Panc1 (cell line): ENCODE measurements at regions not wholly inside any gene's neighbourhood (a gene's known extent, or its start where the extent isn't known, plus 50 kb on each side); places are given as distances from the start of the nearest gene placed in this dataset.

Experiments used
- ATAC-seq: fragments of 200-7000 bp; cut with Tn5 transposase; 2 replicates; pipeline ENCODE4 v1.9.1; 2020; ENCODE audit warnings: mild to moderate bottlenecking, moderate library complexity
- BruUV-seq: library from RNA; stranded (reverse); fragments of 400-500 nt; replicated peaks from 2 replicates; lab custom pipeline; 2021; lab: Mats Ljungman, UMichigan
- CTCF ChIA-PET: fragments of 300-600 bp; sonication (Branson Sonifier 250); formaldehyde crosslinking; loops from one replicate; lab custom pipeline; 2022; ENCODE audit warnings: antibody characterized with exemption; lab: Charles Lee
- POLR2A ChIA-PET: fragments of 300-600 bp; sonication (Branson Sonifier 250); formaldehyde crosslinking; loops from one replicate; lab custom pipeline; 2022; ENCODE audit warnings: antibody characterized with exemption; lab: Charles Lee
- DNase-seq: peaks from one replicate; pipeline ENCODE4 v3.0.0-alpha.2; 2010; ENCODE audit warnings: low read depth, low spot score
- H3K27ac ChIP-seq: 2 replicates; pipeline ENCODE4 v1.5.1; 2011; ENCODE audit warnings: mild to moderate bottlenecking, low read length, inconsistent platforms
- H3K27me3 ChIP-seq: fragments of 200-500 bp; sonication (Bioruptor generic); 2 replicates; pipeline ENCODE4 v1.6.0; 2014; ENCODE audit warnings: low read length, inconsistent platforms; ENCODE audit not compliant: control insufficient read depth, insufficient read depth
- H3K36me3 ChIP-seq: fragments of 200-500 bp; sonication (Bioruptor generic); 2 replicates; pipeline ENCODE4 v1.5.1; 2014; ENCODE audit warnings: inconsistent platforms, mild to moderate bottlenecking, low read length, moderate library complexity; ENCODE audit not compliant: control insufficient read depth, insufficient read depth
- H3K4me1 ChIP-seq: 2 replicates; pipeline ENCODE4 v1.5.1; 2011; ENCODE audit warnings: inconsistent platforms, mild to moderate bottlenecking, low read length, moderate library complexity; ENCODE audit not compliant: control insufficient read depth, insufficient read depth
- H3K4me3 ChIP-seq, 2 experiments: 2 replicates each; pipeline ENCODE4 v1.5.1; 2011 to 2012; ENCODE audit warnings: low read depth in 2 of 2, low read length in 2 of 2, mild to moderate bottlenecking in 2 of 2, inconsistent platforms in 1 of 2, moderate library complexity in 1 of 2
- H3K9me3 ChIP-seq: fragments of 200-500 bp; sonication (Bioruptor generic); 2 replicates; pipeline ENCODE4 v1.5.1; 2014; ENCODE audit warnings: low read depth, mild to moderate bottlenecking, inconsistent platforms, low read length, moderate library complexity; ENCODE audit not compliant: control insufficient read depth, insufficient read depth
- POLR2AphosphoS5 ChIP-seq: IDR thresholded peaks from 2 replicates; pipeline ENCODE4 v1.6.1; 2012; ENCODE audit warnings: mild to moderate bottlenecking, low read depth, low read length, moderate library complexity
- SIN3A ChIP-seq: IDR thresholded peaks from 2 replicates; pipeline ENCODE4 v1.6.1; 2012; ENCODE audit warnings: low read depth, mild to moderate bottlenecking, low read length, moderate library complexity, borderline replicate concordance; ENCODE audit not compliant: insufficient read depth
- TCF7L2 ChIP-seq: IDR thresholded peaks from 2 replicates; pipeline ENCODE4 v1.6.1; 2011; ENCODE audit warnings: mild to moderate bottlenecking, low read depth, low read length, inconsistent platforms
- in situ Hi-C: cut with HindIII; loops from 2 replicates; pipeline ENCODE4 v1.10.0; 2016; ENCODE audit warnings: low sequenced_read_pairs, low pct_unique_long_range_greater_than_20kb
- intact Hi-C: fragments of 100-400 bp; cut with micrococcal nuclease; formaldehyde crosslinking; loops from one replicate; pipeline ENCODE4 v1.10.0; 2022; ENCODE audit not compliant: unreplicated experiment
- TF ChIP-seq, protein P1 (sequence below), 2 experiments: IDR thresholded peaks; 2 replicates each; pipeline ENCODE4 v1.6.1; 2011 to 2012; ENCODE audit warnings: low read depth in 2 of 2, control low read depth in 1 of 2, low read length in 1 of 2, mild to moderate bottlenecking in 1 of 2, moderate library complexity in 1 of 2; ENCODE audit not compliant: insufficient read depth in 1 of 2
- TF ChIP-seq, protein P2 (sequence below): fragments of 450-650 bp; IDR thresholded peaks from 2 replicates; pipeline ENCODE4 v1.5.1; 2017; ENCODE audit warnings: mild to moderate bottlenecking

DNA sequence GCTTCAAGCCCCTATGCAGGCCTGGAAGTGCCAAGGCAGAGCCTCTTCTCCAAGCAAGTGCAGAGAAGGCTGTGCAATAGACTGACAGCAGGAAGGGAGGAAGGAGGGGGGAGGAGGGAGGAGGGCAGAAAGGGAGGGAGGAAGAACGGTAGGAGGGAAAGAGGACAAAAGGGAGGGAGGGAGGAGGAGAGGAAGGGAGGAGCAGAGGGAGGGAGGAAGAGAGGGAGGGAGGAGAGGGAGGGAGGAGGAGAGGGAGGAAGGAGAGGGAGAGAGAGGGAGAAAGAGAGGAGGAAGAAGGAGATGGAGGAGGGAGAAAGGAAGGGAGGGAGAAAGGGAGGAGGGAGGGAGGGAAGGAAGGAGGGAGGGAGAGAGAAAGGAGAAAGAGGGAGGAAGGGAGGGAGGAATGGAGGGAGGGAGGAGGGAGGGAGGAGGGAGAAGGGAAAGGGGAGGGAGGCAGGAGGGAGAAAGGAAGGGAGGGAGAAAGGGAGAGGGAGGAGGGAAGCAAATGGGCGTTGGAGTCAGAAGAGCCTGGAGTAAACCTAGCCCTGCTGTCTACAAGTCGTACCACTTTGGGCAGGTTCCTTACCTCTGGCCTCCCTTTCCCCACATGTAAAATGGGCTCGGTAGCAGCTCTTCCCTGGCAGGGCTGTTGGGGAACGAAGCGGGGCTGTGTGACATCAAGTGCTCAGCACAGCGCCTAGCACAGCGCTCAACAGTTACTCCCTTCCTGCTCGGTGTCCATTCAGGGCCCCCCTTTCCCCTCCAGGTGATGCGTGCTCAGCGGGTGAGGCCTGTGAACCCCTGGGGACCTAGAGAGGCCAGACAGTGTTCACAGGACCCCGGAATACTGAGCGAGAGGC lies 244.6 kb downstream of the NPHP4 start:
- Histone ChIP-seq H3K27me3 (peaks cover 3% of the 10 kb centered on the region; the same call in 1 of the 2 replicates), H3K36me3 (no peaks in the 10 kb centered on the region), H3K27ac (no peak overlapping the region), H3K4me3 (no peak overlapping the region), H3K9me3 (no peaks in the 10 kb centered on the region), H3K4me1 (peaks cover 2% of the 10 kb centered on the region; the same call in 1 of the 2 replicates)
- ATAC-seq (no peak), DNase-seq (no peak)
- intact Hi-C loops (loop anchor here (2.0 kb wide), 1 partner anchor 111 kb away; no protein-coding TSS in a partner anchor), in situ Hi-C loops (no loop called here)
- CTCF ChIA-PET = no interaction called here
- TF ChIP-seq POLR2AphosphoS5 = no peak
- TF ChIP-seq SIN3A = no peak
- TF ChIP-seq, protein P1, sequence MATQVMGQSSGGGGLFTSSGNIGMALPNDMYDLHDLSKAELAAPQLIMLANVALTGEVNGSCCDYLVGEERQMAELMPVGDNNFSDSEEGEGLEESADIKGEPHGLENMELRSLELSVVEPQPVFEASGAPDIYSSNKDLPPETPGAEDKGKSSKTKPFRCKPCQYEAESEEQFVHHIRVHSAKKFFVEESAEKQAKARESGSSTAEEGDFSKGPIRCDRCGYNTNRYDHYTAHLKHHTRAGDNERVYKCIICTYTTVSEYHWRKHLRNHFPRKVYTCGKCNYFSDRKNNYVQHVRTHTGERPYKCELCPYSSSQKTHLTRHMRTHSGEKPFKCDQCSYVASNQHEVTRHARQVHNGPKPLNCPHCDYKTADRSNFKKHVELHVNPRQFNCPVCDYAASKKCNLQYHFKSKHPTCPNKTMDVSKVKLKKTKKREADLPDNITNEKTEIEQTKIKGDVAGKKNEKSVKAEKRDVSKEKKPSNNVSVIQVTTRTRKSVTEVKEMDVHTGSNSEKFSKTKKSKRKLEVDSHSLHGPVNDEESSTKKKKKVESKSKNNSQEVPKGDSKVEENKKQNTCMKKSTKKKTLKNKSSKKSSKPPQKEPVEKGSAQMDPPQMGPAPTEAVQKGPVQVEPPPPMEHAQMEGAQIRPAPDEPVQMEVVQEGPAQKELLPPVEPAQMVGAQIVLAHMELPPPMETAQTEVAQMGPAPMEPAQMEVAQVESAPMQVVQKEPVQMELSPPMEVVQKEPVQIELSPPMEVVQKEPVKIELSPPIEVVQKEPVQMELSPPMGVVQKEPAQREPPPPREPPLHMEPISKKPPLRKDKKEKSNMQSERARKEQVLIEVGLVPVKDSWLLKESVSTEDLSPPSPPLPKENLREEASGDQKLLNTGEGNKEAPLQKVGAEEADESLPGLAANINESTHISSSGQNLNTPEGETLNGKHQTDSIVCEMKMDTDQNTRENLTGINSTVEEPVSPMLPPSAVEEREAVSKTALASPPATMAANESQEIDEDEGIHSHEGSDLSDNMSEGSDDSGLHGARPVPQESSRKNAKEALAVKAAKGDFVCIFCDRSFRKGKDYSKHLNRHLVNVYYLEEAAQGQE (IDR thresholded peaks at IDR 0.05; ENCODE audit: insufficient read depth in 1 of 2, low read depth in 2 of 2, low read length in 1 of 2) = no peak
- TF ChIP-seq, protein P2, sequence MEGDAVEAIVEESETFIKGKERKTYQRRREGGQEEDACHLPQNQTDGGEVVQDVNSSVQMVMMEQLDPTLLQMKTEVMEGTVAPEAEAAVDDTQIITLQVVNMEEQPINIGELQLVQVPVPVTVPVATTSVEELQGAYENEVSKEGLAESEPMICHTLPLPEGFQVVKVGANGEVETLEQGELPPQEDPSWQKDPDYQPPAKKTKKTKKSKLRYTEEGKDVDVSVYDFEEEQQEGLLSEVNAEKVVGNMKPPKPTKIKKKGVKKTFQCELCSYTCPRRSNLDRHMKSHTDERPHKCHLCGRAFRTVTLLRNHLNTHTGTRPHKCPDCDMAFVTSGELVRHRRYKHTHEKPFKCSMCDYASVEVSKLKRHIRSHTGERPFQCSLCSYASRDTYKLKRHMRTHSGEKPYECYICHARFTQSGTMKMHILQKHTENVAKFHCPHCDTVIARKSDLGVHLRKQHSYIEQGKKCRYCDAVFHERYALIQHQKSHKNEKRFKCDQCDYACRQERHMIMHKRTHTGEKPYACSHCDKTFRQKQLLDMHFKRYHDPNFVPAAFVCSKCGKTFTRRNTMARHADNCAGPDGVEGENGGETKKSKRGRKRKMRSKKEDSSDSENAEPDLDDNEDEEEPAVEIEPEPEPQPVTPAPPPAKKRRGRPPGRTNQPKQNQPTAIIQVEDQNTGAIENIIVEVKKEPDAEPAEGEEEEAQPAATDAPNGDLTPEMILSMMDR = no peak
- no peak for TF ChIP-seq TCF7L2
- POLR2A ChIA-PET = no interaction called here
- BruUV-seq = no TSS peak

DNA sequence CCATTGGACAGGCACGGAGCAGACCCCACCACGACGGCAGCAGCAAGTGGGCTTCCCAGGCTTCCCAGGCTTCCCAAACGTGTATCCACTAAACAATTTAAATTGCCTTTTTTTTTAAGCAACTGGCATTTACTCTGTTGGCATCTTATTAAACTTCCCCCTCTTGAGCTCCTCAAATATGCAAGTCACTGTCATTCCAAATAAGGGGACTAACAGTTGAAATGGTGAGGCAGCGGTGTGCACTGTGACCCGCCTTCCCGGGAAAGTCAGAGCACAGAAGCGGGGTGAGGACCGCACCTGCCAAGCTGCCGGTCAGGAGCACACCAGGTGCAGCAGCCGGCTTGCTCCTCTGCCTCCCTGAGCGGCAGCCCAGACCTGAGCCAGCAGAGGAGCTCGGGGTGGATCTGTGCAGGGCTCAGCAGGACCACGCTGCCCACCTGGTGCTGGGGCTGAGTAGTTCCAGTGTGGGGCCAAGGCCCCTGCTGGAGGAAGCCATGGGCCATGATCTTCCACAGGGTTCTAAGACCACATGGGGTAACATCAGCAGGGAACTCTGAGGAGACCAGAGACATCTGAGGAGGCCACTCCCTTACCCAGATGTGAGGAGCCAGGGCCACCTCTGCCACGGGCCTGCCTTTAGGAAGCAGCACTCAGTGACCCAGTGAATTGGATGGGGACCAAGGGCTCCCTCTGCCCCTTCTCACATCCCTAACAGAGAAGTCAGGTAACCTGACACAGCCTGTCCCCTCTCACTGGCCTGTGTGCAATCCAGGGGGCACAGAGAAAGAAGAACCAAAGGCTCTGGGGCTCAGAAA lies 245.4 kb downstream of the NPHP4 start:
- no peak for ATAC-seq
- H3K9me3 ChIP-seq = no peaks in the 10 kb centered on the region
- ChIA-PET POLR2A (no interaction called here), CTCF (interaction anchor here (0.9 to 1.5 kb wide), 2 partner anchors 37 to 110 kb away, joined by 3 to 6 read pairs; no protein-coding TSS in a partner anchor)
- no peak for DNase-seq
- TF ChIP-seq TCF7L2 (no peak), POLR2AphosphoS5 (no peak), SIN3A (no peak)
- TF ChIP-seq, protein P2 = no peak
- TF ChIP-seq, protein P1 (IDR thresholded peaks at IDR 0.05; ENCODE audit: insufficient read depth in 1 of 2, low read depth in 2 of 2, low read length in 1 of 2) = no peak
- intact Hi-C loops (loop anchor here (2.0 kb wide), 1 partner anchor 110 kb away; no protein-coding TSS in a partner anchor), in situ Hi-C loops (no loop called here)
- no peaks in the 10 kb centered on the region for H3K36me3 ChIP-seq
- H3K4me3 ChIP-seq = no peak overlapping the region
- no peak overlapping the region for H3K27ac ChIP-seq
- H3K4me1 ChIP-seq = peaks cover 2% of the 10 kb centered on the region; the same call in 1 of the 2 replicates
- BruUV-seq = no TSS peak
- peaks cover 3% of the 10 kb centered on the region; the same call in 1 of the 2 replicates for H3K27me3 ChIP-seq
